ENCODE measurements at regions not wholly inside any gene's neighbourhood (a gene's known extent, or its start where the extent isn't known, plus 50 kb on each side); places are given as distances from the start of the nearest gene placed in this dataset.

GRCh38 chr17:69812240-69812837 is 262.7 kb upstream of the KCNJ16 start:
- no peak for DNase-seq (ENCODE audit: low read depth in 1 of 2, low spot score in 1 of 2)
- in situ Hi-C loops (cut with HindIII; ENCODE audit: low pct_unique_long_range_greater_than_20kb, low sequenced_read_pairs), result no loop called here
- TF ChIP-seq JUND (IDR thresholded peaks at IDR 0.05; ENCODE audit: low read depth), result no peak

GRCh38 chr17:69814031-69814430 is 261.0 kb upstream of the KCNJ16 start:
- no peak for TF ChIP-seq JUND (IDR thresholded peaks at IDR 0.05; ENCODE audit: low read depth)
- no peak for DNase-seq (ENCODE audit: low read depth in 1 of 2, low spot score in 1 of 2)
- in situ Hi-C loops (cut with HindIII; ENCODE audit: low pct_unique_long_range_greater_than_20kb, low sequenced_read_pairs), result no loop called here

DNA sequence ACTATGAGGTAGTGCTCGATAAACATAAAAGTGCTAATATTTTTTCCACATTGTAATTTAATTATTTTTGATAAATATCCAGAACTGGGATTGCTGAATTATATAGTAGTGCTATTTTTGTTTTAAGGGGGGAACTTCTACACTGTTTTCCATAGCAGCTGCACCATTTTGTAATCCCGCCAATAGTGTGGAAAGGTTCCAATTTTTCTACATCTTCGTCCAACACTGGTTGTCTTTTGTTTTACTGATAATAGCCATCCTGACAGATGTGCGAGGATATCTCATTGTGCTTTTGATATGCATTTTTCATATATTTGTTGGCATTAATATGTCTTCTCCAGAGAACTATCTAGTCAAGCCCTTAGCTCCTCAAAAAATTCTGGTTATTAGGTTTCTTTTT is 259.6 kb upstream of the KCNJ16 start:
- in situ Hi-C loops (cut with HindIII; ENCODE audit: low pct_unique_long_range_greater_than_20kb, low sequenced_read_pairs), result no loop called here
- no peak for TF ChIP-seq JUND (IDR thresholded peaks at IDR 0.05; ENCODE audit: low read depth)
- no peak for DNase-seq (ENCODE audit: low read depth in 1 of 2, low spot score in 1 of 2)

GRCh38 chr17:69818467-69818866 is 256.6 kb upstream of the KCNJ16 start:
- no peak for DNase-seq (ENCODE audit: low read depth in 1 of 2, low spot score in 1 of 2)
- TF ChIP-seq JUND (IDR thresholded peaks at IDR 0.05; ENCODE audit: low read depth), result no peak
- in situ Hi-C loops (cut with HindIII; ENCODE audit: low pct_unique_long_range_greater_than_20kb, low sequenced_read_pairs), result no loop called here

DNA sequence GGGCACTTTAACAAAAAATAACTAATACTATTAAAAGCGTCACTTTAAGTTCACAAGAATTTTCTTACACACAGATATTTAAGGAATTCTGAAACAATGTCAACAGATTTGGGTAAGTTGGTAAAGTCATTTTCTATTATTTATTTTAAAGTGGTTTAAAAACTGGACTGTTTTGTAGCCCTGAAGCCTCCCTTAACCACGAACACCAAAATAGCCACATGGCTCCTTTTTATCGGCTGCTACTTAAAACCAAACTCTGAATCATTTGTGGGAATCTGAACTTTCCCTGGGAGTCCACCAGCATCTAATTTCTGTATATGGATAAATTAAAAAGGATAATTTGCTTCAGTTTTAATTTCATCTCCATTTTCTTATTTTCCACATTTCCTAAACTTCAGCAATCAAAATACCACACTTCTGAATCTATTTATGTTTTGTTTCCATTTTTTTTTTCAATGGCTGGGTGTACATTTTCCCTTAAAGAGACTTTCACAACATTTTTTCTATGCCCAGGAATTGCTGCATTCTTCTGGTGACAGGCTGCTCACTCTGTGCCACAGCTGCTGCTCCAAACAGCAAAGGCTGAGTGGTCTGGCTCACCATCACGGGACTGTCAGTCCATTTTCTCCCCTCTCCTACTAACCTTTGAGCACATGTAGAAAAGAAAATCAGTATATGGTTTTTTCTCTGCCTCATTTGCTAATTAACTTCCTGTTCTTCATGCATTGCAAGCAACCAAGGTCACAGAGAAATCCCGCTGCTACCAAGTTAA is 255.5 kb upstream of the KCNJ16 start:
- no peak for DNase-seq (ENCODE audit: low read depth in 1 of 2, low spot score in 1 of 2)
- TF ChIP-seq JUND (IDR thresholded peaks at IDR 0.05; ENCODE audit: low read depth), result no peak
- in situ Hi-C loops (cut with HindIII; ENCODE audit: low pct_unique_long_range_greater_than_20kb, low sequenced_read_pairs), result no loop called here

DNA sequence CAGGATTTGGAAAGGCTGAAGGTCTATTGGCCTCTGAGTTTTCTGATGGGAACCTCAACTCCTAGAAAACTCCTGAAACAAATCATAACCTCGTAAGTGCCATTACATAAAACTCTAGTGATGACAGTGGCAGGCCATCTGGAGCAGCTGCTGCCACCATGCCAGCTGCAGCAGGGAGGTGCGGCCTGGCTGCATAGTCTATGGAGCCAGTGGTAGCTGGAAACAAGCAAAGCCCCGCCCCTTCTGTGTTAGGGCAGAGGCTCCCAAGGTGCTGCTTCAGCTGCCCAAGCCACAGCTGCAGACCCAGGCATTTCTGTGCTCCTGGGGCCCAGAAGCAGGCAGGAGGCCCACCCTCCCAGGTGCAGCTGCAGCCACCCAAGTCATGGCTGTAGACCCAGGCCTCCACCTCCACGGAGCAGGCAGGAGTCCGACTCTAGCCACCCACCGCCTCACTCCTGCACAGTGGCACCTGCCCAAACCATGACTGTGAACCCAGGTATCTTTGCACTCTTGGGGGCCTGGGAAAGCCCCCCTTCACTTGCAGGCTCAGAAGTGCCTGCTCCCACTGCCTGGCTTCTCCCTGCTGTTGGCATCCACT is 254.1 kb upstream of the KCNJ16 start:
- in situ Hi-C loops (cut with HindIII; ENCODE audit: low pct_unique_long_range_greater_than_20kb, low sequenced_read_pairs), result no loop called here
- no peak for DNase-seq (ENCODE audit: low read depth in 1 of 2, low spot score in 1 of 2)
- no peak for TF ChIP-seq JUND (IDR thresholded peaks at IDR 0.05; ENCODE audit: low read depth)

DNA sequence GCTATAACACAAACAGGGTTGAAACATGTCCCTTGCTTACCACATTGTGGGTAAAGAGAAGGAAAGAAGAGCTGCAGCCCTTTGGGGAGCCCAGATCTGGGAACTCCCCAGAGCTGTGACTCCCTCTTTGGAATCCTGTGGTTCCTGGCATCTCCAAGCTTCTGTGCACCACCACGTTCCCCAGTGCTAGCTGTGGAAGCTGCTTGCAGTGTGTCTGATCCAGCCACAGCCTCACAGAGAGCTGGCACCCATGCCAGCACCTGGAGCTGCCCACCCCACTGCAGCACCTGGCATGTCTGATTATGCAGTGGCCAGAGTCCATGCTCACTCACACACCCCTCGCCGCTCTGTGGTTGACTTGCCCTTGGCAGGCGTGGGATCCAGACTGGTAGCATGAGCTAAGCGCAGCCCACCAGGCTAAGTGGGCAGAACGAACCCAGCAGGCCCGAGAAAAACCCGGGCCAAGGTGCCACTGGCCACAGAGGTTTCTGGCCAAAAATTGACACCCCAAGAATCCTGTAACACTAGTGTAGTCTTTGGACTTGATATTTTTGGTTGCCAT is 252.6 kb upstream of the KCNJ16 start:
- in situ Hi-C loops (cut with HindIII; ENCODE audit: low pct_unique_long_range_greater_than_20kb, low sequenced_read_pairs), result no loop called here
- no peak for DNase-seq (ENCODE audit: low read depth in 1 of 2, low spot score in 1 of 2)
- TF ChIP-seq JUND (IDR thresholded peaks at IDR 0.05; ENCODE audit: low read depth), result no peak

- no peak for DNase-seq (ENCODE audit: low read depth in 1 of 2, low spot score in 1 of 2)
- in situ Hi-C loops (cut with HindIII; ENCODE audit: low pct_unique_long_range_greater_than_20kb, low sequenced_read_pairs), result no loop called here
- no peak for TF ChIP-seq JUND (IDR thresholded peaks at IDR 0.05; ENCODE audit: low read depth)
These were observed 246.9 kb upstream of the KCNJ16 start for GRCh38 chr17:69828087-69828486.

DNA sequence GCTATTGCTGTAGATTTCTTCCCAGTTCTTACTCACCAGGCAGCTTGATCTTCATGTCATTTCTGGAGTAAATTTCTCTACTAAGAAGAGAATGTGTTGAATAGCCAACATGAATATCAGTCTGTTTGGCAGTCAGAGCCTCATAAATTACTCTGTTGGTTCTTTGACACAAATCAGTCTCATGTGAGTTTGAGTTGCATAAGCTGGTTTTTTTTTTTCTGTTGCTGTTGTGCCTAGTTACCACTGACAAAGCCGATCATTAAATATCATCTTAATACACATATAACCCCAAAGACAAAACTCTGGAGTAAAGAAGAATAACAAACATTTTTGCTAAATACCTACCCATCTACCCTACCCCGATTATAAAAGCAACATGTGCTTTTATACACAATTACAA is 240.5 kb upstream of the KCNJ16 start:
- in situ Hi-C loops (cut with HindIII; ENCODE audit: low pct_unique_long_range_greater_than_20kb, low sequenced_read_pairs), result no loop called here
- DNase-seq (ENCODE audit: low read depth in 1 of 2, low spot score in 1 of 2), result no peak
- no peak for TF ChIP-seq JUND (IDR thresholded peaks at IDR 0.05; ENCODE audit: low read depth)

DNA sequence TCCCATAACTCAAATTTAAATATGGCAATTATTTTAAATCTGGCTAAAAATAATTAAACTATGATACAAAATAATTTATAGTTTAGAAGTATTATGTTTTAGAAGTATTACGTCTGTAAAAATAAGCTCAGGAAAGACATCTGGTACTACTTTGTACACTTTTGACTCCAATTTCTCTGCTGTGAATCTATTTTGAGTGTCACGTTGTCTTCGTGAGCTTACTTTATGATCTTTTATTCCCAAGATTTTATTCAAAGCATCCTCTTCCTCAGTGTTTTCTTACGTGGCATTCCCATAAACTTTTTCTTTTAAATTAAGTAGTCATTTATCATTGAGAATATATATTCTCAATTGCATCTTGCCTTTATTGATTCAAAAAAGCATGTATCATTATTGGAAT is 223.3 kb upstream of the KCNJ16 start:
- in situ Hi-C loops (cut with HindIII; ENCODE audit: low pct_unique_long_range_greater_than_20kb, low sequenced_read_pairs), result no loop called here
- no peak for TF ChIP-seq JUND (IDR thresholded peaks at IDR 0.05; ENCODE audit: low read depth)
- no peak for DNase-seq (ENCODE audit: low read depth in 1 of 2, low spot score in 1 of 2)

DNA sequence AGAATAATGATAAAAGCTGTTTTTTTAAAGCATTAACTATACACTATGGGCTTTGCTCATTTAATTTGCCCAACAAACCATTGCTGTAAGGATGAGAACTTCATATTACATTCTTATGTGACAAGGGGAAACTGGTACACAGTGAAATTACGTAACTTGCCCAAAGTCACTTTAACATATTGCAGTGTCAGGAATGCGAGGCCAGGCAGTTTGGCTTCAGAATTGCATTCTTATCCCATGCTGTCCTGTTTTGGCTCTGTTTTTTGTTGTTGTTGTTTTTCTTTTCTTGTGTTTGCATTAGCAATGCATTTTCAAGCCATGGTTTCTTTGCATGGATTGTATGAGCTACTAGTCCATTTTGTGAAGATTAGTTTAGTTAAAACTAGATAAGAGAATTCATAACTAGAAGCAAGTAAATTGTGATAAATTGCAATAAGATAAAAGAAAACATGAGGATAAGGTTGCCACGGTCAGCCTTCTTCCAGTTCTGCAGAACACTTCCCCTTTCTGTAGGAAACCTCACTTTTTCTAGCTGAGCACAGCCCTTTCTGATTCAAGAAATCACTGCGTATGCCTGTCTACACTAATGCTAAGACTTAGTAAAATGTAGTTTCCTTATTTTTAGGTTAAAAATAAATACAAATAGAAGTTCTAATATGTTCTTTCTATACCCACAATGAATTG is 221.3 kb upstream of the KCNJ16 start:
- DNase-seq (ENCODE audit: low read depth in 1 of 2, low spot score in 1 of 2), result no peak
- TF ChIP-seq JUND (IDR thresholded peaks at IDR 0.05; ENCODE audit: low read depth), result no peak
- in situ Hi-C loops (cut with HindIII; ENCODE audit: low pct_unique_long_range_greater_than_20kb, low sequenced_read_pairs), result no loop called here

DNA sequence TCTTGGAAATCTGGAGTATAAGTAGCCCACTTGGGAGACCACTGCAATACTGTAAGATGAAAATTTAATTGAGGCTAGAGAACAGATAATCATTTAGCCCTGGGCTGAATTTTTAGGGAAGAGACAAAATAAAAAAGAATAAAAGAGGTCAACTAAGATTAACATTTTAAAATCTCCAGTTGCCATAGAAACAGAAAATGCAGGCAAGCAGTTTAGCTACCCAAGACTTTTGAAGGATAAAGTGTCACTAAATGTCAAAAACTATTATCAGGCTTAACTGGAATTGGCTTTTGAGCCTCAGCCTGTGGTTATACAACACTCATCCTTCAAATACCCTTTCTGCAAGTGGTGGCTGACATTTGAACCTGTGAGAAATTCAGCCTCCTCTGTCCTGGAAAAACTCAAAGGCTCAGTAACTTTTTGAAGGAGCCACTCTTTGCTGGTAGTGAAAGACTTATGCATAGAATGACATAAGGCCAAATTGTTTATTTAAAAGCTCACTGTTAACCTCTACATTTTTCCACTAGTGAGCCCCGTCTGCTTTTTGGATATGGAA is 220.7 kb upstream of the KCNJ16 start:
- in situ Hi-C loops (cut with HindIII; ENCODE audit: low pct_unique_long_range_greater_than_20kb, low sequenced_read_pairs), result no loop called here
- no peak for TF ChIP-seq JUND (IDR thresholded peaks at IDR 0.05; ENCODE audit: low read depth)
- DNase-seq (ENCODE audit: low read depth in 1 of 2, low spot score in 1 of 2), result no peak
